ENCODE measurements at regions not wholly inside any gene's neighbourhood (a gene's known extent, or its start where the extent isn't known, plus 50 kb on each side); places are given as distances from the start of the nearest gene placed in this dataset.

DNA sequence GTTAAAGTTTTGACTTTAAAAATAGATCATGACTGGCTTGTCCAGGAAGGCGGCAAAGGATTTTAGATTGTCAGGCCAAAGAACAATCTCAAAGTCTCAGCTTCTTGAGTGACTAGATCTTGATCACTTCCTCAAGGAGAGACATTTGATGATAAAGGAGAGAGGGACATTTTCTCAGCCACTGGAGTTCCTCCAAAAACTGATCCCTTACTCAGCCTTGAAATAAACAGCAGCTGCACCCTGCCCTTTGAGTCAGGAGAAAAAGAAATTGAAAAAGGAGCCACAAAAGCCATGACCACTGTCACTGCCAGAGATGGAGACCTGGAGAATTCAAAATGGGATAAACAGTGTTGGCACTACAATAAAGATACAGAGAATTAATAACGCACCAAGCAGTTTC lies 288.4 kb upstream of the PRMT6 start:
- DNase-seq (ENCODE audit: low read depth): no peak

DNA sequence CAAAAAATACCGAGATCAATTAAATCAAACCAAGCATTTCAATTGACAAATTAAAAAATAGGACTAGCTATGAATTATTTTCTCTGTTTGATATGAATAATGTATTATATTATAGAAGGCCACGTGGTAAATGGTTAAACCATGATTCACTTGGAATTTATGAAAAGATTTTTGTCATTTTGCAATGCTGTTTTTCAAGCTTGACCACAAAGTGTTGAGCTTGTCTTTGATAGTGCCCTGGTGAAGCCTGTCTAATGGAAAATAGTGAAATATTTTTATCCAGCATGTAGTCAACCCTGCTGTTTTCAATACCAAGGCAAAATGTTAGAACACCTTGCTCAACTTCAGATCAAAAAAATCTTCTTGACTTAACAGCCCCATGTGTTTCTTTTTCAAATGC lies 288.0 kb upstream of the PRMT6 start:
- DNase-seq (ENCODE audit: low read depth): peak; percentile 13

DNA sequence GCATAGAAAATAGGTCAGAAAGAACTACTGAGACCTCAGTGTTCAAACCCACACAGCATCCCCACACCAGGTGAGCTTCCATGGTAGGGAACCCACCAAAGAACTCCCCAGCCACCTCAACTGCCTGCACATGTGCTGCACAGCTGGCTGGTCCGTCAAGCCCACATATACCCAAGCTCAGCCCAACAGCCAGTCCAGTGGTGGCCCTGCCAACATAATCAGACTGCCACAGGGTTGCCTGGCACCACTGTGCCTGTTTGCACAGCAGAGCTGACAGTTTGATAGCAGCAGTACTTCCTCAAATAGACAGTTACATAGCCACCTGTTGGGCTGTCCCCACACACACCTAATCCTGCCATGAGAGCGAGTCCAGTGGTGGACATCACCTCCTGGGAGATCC lies 283.3 kb upstream of the PRMT6 start:
- no peak for DNase-seq (ENCODE audit: low read depth)

DNA sequence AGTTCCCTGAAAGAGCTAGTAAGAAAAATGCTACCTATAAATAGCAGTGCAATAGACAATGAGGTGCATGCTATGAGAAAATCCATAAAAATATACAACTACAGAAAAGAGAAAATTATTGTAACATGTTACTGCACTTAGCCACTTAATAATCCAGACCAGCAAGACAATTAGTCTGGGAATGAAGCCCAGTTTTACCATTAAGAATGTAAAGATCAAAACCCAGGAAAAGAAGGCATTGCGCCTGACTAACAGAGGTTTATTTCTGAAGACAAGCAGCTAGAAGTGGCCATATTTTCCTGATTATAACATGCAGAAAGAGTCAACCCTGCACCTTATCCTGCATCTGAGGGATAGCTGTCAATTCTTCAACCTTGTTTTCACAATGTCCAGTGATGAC lies 276.4 kb upstream of the PRMT6 start:
- DNase-seq (ENCODE audit: low read depth): no peak

DNA sequence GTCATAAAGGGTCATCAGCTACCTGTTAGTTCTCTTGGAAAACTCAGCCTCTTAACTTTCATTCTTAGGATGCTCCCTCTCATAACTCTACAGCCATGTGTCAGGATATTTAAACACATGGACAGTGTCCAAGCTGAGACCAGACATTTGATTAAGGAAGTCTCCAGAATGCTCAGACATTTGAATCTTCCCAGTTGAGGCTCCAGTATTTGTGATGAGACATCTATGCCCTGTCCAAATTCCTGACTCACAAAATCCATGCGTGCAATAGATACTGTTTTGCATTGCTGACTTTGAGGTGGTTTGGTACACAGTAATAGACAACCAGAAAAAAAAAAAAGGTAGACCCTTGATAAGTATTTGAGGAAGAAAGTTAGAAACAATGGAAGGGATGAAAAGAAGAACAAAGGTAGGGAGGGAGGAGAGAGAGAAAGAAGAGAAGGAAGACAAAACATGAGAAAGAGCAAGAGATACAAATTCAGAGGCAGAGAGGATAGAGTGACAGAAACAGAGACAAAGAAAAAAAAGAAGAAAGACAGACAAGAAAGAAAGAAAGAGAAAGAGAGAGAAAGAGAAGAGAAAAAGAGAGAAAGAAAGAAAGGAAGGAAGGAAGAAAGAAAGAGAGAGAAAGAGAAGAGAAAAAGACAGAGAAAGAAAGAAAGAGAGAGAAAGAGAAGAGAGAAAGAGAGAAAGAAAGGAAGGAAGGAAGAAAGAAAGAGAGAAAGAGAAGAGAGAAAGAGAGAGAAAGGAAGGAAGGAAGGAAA lies 275.5 kb upstream of the PRMT6 start:
- DNase-seq (ENCODE audit: low read depth): no peak

DNA sequence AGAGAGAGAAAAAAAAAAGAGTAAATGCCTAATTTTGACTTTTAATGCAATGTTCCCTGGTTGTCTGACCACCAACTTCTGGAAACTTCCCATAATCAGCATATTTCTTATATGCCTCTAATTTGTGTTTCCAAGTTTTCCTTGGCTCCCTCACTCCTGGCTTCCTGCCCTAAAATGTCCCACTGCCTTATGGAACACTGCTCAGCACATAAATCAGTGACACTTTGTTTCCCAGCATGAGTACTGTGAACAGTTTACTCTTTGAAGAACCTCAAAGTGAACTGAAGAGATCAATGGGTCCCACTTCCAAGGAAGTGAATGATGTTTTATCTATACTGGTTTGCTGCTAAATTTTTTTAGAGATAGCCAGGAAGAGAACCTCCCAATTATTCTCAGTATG lies 271.3 kb upstream of the PRMT6 start:
- DNase-seq (ENCODE audit: low read depth): no peak

DNA sequence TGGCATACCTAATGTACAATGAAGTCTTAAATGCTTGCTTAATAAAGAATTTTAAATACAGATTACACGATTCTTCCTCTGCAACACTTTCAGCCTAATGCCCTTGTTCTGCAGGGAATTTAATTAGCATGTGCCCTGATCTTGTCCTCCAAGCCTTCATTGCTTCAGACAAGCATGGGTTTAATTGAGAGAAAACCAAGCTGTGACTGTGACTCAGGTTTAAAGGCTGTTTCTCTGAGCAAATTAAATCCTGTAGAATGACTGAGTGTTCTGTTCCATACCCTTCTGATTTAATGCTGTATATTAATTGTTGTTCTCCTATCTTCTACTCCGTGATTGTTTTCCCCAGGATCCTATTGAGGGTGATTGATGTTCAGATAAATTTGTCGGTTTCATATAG lies 269.0 kb upstream of the PRMT6 start:
- no peak for DNase-seq (ENCODE audit: low read depth)

DNA sequence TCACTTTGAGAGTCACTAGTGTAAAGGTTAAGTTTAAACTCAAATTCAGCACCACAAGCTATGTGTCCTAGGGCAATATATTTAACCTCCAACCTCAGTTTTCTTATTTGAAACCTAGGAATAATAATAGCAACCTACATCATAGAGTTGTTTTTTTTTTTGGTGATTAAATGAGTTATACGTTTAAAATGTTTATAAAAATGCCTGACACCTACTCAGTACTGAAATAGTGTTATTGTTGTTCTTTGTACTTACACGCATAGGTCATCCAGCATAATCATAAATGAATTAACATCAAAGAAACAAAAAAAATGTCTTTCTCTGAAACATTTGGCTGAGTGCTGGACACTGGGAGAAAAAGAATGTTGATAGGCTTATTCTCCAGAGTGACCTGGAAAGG lies 266.8 kb upstream of the PRMT6 start:
- DNase-seq (ENCODE audit: low read depth): no peak

DNA sequence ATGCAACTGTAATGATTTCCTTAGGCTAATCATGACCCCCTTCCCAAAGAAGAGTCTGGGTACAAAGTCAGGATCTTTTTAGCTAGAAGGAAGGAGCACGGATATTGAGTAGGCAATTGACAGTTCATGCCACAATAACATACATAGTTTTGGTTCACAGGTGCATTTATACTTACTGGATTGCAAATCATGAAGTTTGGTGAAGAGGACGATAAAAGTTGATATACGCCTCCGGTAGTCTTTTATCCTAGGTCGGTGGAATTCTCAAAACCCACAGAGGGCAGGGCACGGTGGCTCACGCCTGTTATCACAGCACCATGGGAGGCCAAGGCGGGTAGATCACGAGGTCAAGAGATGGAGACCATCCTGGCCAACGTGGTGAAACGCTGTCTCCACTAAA lies 265.4 kb upstream of the PRMT6 start:
- no peak for DNase-seq (ENCODE audit: low read depth)

DNA sequence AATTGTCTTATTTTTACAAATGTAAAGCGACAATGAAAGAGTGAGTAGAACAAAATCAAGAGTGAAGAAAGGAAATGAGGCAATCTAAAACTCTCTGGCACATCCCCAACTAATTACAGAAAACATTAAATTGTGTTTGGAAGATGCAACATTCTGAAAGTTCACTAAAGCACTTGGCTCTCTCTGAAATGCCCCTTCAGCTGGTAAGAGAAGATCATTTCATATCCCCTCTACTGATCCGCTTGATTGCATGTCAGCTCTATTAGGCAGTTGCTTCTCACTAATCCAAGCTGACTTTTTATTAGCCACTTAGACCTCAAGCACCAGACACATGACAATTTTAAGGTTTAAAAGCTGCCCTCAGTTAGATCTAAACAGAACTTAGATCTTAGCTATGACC lies 262.8 kb upstream of the PRMT6 start:
- DNase-seq (ENCODE audit: low read depth): no peak

DNA sequence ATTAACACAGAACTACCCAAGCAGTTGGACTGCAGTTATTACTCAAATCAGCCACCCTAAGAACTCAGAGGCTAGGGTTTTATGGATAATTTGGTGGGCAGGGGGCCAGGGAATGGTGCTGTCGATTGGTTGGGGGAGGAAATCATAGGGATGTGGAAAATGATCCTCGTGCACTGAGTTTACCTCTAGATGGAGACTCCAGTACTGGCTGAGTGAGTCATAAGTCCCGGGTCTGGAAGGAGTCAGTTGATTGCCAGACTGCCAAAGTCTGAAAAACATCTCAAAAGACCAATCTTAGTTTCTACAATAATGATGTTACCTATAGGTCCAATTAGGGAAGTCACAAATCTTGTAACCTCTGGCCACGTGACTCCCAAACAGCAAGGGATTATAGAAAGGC lies 257.5 kb upstream of the PRMT6 start:
- DNase-seq (ENCODE audit: low read depth): peak; percentile 4

DNA sequence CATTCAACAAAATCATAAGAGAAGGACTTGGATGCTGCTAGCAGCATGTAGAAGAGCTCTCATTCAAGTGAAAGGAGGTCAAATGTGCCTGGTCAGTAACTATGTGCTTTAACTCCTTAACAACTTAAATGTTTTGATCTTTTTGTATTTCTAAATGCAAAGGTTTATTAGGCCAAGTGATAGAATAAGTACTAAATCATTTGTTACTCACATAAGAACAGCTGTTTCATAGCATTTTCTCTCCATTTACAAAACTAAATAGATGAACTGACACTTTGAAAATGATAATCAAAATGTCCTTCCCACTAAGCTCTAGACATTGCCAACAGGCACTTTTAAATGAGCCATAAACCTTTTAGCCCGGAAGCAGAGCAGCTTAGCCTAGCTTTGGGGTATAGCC lies 254.3 kb upstream of the PRMT6 start:
- DNase-seq (ENCODE audit: low read depth): no peak

DNA sequence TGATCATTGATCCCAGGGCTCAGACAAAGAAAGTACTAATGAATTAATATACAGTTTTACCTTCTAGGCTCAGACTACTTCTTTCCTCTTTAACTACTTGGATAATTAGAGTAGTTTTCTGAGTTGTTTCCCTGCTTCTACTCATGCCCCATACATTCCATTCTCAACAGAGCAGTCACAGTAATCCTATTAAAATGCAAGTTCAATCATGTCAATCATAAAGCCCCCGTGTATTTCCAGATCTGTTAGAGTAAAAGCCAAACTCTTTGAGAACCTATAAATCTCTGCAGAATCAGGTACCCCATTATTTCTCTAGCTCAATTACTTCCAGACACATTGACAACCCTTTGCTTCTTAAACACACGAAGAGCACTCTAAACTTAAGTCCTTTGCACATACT lies 242.1 kb upstream of the PRMT6 start:
- no peak for DNase-seq (ENCODE audit: low read depth)

DNA sequence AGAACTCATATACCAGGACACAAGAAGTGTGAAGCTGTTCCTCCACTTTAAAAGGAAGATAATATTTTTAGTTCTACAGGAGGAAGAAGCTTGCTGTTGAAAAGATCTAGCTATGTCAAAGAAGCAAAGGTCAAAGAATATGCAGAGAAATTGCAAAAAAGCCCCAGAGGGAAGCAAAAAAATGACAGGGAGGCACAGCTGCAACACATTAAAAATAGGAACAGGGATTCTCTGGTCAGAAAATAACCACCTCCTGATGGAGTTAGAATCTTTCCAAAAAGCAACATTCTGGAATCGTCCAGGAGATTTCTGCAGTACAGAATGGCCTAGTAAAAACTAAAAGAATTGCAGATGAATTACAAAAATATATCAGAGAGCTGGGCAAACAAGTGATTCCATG lies 238.9 kb upstream of the PRMT6 start:
- no peak for DNase-seq (ENCODE audit: low read depth)

DNA sequence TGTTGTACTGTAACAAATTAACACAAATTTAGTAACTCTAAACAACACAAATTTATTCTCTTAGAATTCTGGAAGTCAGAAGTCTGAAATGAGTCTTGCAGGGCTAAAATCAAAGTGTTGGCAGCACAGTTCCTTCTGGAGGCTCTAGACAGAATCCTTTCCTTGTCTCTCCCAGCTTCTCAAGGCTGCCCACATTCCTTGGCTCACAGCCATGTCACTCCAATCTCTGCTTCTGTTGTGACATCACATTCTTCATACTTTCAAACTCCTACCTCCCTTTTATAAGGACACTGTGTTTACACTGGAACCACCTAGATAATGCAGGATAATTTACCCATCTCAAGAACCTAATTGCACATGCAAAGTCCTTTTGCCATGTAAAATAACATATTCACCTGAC lies 225.0 kb upstream of the PRMT6 start:
- DNase-seq (ENCODE audit: low read depth): no peak

DNA sequence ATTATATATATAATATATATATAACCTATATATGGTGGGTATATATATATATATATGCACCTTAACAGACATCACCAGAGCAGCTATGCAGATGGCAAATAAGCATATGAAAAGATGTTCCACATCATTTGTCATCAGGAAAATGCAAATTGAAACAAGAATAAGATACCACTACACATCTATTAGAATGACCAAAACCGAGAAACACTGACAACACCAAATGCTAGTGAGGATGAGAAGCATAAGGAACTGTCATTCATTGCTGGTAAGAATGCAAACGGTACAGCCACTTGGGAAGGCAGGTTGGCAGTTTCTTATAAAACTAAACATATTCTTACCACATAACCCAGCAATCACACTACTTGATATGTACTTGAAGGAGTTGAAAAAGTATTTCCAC lies 219.8 kb upstream of the PRMT6 start:
- DNase-seq (ENCODE audit: low read depth): no peak

DNA sequence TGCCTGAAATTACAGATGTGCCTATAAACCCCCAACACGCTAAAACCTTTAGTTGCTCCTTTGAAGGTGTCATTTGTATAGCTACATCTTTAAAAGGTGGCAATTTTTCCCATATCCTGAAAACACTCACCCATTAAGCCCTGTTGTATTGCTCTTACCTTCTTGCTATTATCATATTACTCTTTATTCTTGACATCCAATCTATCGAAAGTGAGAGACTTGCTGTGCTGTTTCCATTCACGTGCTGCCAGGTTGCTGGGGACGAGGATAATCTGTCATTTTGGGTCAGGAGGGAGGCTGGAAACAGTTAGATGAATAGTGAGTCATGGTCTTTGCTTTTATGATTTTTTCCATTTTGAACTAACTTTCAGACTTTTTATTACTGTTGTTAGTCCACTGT lies 213.0 kb upstream of the PRMT6 start:
- DNase-seq (ENCODE audit: low read depth): no peak

DNA sequence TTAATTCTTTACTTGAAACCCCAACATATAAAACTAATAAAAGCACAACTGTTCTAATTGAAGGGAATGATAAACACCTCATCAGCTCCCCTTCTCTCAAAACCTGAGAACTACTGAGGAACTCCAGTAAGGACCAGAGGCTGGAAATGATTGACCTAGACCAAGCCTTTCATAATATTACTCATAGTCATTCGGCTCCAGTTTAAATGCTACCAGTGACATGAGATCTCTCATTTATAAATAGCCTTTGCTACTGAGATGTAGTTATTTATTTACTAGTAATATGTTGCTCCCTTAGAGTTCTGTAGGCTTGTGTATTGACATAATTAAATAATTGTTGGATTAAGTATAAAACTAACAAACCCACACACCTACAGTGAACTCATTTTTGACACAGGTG lies 209.8 kb upstream of the PRMT6 start:
- DNase-seq (ENCODE audit: low read depth): no peak

DNA sequence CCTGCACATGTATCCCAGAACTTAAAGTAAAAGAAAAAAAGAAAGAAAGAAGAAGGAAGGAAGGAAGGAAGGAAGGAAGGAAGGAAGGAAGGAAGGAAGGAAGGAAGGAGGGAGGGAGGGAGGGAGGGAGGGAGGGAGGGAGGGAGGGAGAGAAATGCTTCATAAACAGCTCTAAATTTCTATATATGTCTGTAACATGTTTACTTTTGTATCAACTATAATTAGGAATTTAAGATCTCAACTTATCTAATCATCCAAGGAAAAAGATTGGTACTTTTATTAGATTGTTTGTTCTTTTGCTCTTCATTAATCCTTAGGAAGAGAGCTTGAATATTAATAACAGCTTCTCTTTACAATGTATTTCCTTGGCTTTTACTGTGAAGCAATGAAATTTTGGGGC lies 195.4 kb upstream of the PRMT6 start:
- DNase-seq (ENCODE audit: low read depth): no peak

DNA sequence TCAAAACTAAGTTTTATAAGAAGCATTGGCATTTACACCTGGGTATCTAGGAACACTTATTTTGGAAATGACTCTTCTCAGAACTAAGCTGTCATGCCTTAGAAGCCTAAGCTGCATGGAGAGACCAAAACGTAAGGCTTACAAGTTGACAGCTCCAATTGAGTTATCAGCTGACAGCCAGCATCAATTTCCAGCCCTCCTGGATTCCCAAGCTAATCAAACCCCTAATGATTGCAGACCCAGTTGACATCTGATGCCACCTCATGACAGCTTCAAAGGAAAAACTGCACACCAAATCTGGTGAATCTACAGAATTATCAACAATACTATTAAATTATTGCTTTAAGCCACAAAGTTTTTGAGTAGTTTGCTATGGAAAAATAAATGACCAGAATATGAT lies 187.6 kb upstream of the PRMT6 start:
- no peak for DNase-seq (ENCODE audit: low read depth)

DNA sequence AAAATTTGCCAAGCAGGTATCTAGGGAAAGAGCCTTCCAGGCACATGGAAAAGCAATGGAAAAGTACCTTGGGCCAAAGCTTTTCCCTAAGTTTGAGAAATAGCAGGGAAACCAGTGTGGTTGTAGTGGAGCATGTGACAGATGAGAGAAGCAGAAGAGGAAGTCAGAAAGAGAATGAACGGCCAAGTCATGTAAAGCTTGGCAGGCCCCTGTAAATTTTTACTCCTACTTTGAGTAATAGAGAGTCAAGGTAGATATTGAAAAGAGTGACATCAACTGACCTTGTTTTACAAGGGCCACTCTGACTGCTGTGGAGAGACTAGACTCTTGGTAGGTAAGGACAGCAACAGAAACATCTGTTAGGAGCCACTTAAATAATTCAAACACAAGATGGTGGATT lies 180.9 kb upstream of the PRMT6 start:
- no peak for DNase-seq (ENCODE audit: low read depth)

DNA sequence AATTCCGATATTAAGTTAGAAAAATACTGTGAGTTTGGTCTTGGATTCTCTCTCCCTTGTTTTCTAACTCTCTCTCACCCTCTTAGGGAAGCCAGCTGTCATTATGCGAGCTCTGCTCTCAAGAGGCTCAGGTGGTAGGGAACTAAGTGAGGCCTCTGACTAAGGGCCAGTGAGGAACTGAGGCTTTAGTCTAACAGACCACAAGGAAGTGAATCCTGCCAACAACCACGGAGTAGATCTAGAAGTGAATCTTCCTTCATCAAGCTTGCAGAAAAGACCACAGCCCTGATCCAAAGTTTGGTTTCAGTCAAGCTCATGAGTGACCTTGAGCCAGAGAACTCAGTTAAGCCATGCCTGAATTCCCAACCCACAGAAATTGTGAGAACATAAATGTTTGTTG lies 180.1 kb upstream of the PRMT6 start:
- no peak for DNase-seq (ENCODE audit: low read depth)

DNA sequence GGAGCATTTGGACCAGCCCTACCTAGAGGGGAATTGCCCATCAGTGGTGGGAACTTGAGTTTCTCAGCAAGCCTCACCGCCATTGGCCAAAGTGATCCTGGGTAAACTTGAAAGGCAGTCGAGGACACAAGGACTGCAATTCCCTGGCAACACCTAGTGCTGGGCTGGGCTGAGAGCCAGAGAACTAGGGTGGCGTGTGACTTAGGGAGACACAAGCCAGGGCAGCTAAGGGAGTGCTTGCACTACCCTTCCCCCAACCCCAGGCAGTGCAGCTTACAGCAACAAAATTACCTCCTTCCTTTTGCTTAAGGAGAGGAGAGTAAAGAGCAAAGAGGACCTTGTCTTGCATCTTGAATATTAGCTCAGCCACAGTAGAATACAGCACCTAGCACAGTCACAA lies 176.9 kb upstream of the PRMT6 start:
- DNase-seq (ENCODE audit: low read depth): no peak

DNA sequence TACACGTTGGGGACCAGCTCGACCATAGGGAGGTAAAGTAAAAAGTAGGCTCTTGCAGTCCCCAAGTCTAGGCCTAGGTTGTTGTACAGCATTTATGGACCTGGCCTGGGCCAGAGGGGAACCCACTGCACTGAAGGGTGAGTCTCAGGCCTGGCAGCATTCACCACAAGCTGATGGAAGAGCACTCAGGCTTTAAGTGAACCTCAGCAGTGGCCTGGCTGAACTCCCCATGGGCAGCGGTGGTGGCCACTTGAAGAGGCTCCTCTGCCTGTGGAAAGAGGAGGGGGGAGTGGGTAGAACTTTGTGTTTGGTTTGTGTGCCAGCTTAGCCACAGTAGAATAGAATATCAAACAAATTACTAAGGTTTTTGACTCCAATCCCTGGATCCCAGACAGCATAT lies 176.2 kb upstream of the PRMT6 start:
- DNase-seq (ENCODE audit: low read depth): no peak

DNA sequence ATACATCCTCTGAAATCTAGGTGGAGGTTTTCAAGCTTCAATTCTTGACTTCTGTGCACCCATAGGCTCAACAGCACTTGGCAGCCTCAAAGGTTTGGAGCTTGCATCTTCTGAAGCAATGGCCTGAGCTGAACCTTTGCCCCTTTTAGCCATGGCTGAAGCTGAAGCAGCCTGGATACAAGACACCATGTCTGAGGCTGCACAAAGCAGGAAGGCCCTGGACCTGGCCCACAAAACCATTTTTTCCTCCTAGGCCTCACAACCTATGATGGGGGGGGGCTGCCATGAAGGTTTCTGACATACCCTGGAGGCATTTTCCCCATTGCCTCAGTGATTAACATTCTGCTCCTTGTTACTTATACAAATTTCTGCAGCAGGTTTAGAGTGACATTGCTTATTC lies 173.3 kb upstream of the PRMT6 start:
- no peak for DNase-seq (ENCODE audit: low read depth)

All from non-pigmented ciliary epithelial cell (primary cell).